Progenitor cell of endocrine pancreas (in vitro differentiated cells): ENCODE measurements at regions not wholly inside any gene's neighbourhood (a gene's known extent, or its start where the extent isn't known, plus 50 kb on each side); places are given as distances from the start of the nearest gene placed in this dataset.

ENCODE experiments used
- DNase-seq: peaks from one replicate; pipeline ENCODE4 v3.0.0; 2021; ENCODE audit warnings: low spot score; ENCODE audit not compliant: unreplicated experiment
- H3K27ac Mint-ChIP-seq: 2 replicates; pipeline ENCODE4 v1.8.0; 2021; ENCODE audit warnings: mild to moderate bottlenecking, moderate library complexity, mixed read lengths
- H3K27me3 Mint-ChIP-seq: 2 replicates; pipeline ENCODE4 v1.8.0; 2021; ENCODE audit warnings: mixed read lengths
- H3K36me3 Mint-ChIP-seq: 2 replicates; pipeline ENCODE4 v1.8.0; 2022; ENCODE audit warnings: mixed read lengths; ENCODE audit not compliant: insufficient read depth
- H3K4me1 Mint-ChIP-seq: 2 replicates; pipeline ENCODE4 v1.8.0; 2021; ENCODE audit warnings: low read depth, mixed read lengths
- H3K4me3 Mint-ChIP-seq: 2 replicates; pipeline ENCODE4 v1.8.0; 2021; ENCODE audit warnings: low read depth, mild to moderate bottlenecking, moderate library complexity, mixed read lengths
- H3K9me3 Mint-ChIP-seq: 2 replicates; pipeline ENCODE4 v1.8.0; 2021; ENCODE audit warnings: low read depth, mixed read lengths
- TF ChIP-seq, protein P1 (sequence below): fragments of 200-600 bp; sonication (generic); IDR thresholded peaks from one replicate; pipeline ENCODE4 v1.5.0; 2021; ENCODE audit warnings: antibody characterized with exemption, mild to moderate bottlenecking; ENCODE audit not compliant: unreplicated experiment

DNA sequence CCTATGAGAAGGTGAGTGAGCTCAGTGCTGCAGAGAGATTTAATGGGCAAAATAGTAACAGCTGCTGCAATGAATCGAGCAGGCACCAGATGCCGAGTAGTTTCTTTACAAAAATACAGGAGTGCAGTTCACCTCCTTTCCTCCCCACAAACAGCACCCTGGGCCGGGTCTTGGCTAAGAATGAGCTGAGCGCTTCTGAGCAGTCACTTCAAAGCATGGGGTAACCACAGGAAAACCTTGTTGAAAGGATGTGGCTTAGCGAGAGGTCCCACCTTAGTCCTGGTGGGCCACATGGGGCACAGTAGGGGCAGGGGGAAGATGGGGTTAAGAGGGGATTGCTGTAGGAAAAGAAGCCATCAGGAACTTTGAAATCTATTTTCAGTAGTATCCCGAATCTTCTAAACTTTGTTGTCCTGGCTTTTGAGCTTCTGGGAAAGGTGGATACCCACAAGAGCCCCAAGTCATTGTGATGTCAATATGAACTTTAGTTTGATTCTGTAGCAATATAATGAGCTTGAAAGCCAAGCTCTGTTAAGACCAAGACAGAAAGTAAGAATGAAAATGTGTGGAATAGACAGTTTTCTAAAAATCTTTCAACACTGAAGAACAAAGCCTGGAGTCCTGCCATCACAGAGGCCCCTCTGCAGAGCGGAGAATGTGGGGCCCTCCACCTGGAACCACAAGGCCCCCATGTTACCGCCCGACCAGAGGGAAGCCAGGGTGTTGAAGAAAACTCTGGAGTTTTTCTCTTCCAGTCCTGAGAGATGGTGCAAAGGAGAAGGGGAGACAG, 101.0 kb upstream of the ZNF236 start:
- H3K27ac Mint-ChIP-seq = peak overlapping the region; percentile 68
- H3K9me3 Mint-ChIP-seq = no peaks in the 10 kb centered on the region
- H3K36me3 Mint-ChIP-seq = no peaks in the 10 kb centered on the region
- TF ChIP-seq, protein P1, sequence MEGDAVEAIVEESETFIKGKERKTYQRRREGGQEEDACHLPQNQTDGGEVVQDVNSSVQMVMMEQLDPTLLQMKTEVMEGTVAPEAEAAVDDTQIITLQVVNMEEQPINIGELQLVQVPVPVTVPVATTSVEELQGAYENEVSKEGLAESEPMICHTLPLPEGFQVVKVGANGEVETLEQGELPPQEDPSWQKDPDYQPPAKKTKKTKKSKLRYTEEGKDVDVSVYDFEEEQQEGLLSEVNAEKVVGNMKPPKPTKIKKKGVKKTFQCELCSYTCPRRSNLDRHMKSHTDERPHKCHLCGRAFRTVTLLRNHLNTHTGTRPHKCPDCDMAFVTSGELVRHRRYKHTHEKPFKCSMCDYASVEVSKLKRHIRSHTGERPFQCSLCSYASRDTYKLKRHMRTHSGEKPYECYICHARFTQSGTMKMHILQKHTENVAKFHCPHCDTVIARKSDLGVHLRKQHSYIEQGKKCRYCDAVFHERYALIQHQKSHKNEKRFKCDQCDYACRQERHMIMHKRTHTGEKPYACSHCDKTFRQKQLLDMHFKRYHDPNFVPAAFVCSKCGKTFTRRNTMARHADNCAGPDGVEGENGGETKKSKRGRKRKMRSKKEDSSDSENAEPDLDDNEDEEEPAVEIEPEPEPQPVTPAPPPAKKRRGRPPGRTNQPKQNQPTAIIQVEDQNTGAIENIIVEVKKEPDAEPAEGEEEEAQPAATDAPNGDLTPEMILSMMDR = no peak
- H3K4me3 Mint-ChIP-seq = no peak overlapping the region
- no peaks in the 10 kb centered on the region for H3K27me3 Mint-ChIP-seq
- H3K4me1 Mint-ChIP-seq = no peaks in the 10 kb centered on the region
- DNase-seq = no peak

DNA sequence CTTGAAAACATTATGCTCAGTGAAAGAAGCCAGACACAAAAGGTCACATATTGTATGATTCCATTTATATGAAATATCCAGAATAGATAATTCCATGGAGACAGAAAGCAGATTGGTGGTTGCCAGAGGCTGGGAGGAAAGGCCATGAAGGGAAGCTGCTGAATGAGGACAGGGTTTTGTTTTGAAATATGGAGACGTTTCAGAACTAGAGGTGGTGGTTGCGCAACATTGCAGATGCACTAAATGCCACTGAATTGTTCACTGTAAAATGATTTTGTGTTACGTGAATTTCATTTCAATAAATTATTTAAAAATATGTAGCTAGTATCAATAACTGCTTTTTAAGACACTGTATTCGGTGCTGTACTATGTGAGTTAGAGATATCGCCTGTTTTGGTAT, 101.7 kb upstream of the ZNF236 start:
- H3K27ac Mint-ChIP-seq = peak overlapping the region; percentile 68
- no peak overlapping the region for H3K4me3 Mint-ChIP-seq
- TF ChIP-seq, protein P1 = no peak
- H3K27me3 Mint-ChIP-seq = no peaks in the 10 kb centered on the region
- DNase-seq = no peak
- no peaks in the 10 kb centered on the region for H3K36me3 Mint-ChIP-seq
- H3K9me3 Mint-ChIP-seq = no peaks in the 10 kb centered on the region
- H3K4me1 Mint-ChIP-seq = no peaks in the 10 kb centered on the region

DNA sequence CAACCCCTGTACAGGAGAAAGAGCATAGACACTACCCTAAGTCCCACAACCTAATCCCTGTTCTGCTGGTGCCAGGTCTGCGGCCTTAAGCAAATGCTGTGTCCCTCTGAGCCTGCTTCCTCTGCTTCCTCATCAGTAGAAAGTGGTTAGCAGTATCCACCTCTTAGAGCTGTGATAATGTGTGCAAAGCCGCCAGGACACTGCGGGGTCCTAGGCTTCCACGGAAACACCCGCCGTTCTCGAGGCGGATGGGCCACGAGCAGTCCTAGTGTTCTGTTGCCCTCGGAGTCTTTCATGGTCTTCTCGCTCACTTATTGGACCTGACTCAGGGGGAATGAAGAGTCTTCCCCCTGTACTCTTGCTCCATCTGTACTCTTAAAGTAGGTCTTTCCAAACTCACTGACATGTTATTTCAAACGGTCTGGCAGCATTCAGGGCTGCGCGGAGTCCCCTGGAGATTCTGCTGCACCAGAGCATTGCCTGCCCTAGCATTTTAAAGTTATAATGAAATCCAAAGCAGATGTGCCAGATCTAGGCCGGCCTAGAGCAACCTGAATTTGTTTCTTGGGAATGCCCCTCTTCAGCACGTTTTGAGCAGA, 107.2 kb upstream of the ZNF236 start:
- Mint-ChIP-seq H3K27ac (no peak overlapping the region), H3K4me3 (no peak overlapping the region)

DNA sequence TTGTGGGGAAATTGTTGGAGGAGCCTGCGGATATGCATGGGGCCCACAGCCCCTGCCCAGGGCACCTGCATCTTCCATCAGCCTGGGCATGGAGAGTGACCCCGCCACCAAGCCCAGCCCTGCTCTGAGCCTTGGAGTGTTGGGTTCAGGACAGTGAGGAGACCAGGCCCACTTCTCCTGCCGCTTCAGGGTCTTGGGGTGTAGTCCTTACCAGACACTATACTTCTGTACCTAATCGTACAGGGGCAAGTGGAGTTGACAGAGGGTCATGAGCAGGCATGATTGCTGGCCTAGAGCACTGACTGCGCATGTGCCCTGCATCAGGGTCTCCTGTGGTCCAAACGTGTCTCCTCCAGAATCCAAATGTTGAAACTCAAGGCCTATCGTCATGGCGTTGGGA, 108.9 kb upstream of the ZNF236 start:
- H3K9me3 Mint-ChIP-seq = no peaks in the 10 kb centered on the region
- TF ChIP-seq, protein P1 = no peak
- H3K4me1 Mint-ChIP-seq = no peaks in the 10 kb centered on the region
- no peak overlapping the region for H3K4me3 Mint-ChIP-seq
- no peaks in the 10 kb centered on the region for H3K36me3 Mint-ChIP-seq
- H3K27ac Mint-ChIP-seq = no peak overlapping the region
- DNase-seq = no peak
- H3K27me3 Mint-ChIP-seq = no peaks in the 10 kb centered on the region

More for the DNA sequence above, 107.2 kb upstream of the ZNF236 start:
- H3K36me3 Mint-ChIP-seq = no peaks in the 10 kb centered on the region
- no peaks in the 10 kb centered on the region for H3K27me3 Mint-ChIP-seq
- no peak for DNase-seq
- TF ChIP-seq, protein P1 = no peak
- no peaks in the 10 kb centered on the region for H3K9me3 Mint-ChIP-seq
- H3K4me1 Mint-ChIP-seq = no peaks in the 10 kb centered on the region

DNA sequence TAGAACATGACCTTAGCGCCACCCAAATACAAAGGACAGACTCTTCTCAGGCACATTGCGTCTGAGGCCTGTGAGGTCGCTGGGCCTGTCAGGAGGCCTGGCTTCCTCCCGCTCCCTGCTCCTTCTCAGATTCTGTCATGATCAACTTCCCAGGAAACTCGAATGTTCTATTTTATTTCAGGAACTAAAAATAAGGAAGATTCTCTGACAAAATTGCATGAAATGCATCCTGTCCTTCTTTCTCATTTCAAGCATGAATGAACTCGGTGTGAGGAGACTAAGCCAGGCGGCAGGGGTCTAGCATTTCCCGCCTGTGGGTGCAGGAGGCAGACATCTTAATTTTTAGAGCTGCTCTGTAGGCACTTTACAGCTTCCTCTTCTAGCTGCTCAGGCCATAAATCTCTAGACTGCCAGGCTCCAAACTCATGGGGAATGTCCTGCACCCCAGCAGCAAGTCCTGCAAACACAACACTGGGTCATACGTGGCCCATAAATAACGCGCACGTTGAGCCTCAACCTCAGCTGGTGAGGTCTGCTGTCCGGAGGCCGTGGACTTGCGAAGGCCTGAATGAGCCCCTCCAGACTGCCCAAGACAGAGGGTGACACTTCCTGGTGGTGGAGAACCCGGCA, 109.7 kb upstream of the ZNF236 start:
- Mint-ChIP-seq H3K36me3 (no peaks in the 10 kb centered on the region), H3K27me3 (peaks cover 2% of the 10 kb centered on the region), H3K9me3 (no peaks in the 10 kb centered on the region), H3K27ac (no peak overlapping the region), H3K4me1 (no peaks in the 10 kb centered on the region), H3K4me3 (no peak overlapping the region)
- no peak for DNase-seq
- TF ChIP-seq, protein P1 = no peak
